ENCODE measurements at regions not wholly inside any gene's neighbourhood (a gene's known extent, or its start where the extent isn't known, plus 50 kb on each side); places are given as distances from the start of the nearest gene placed in this dataset.
A peak's percentile ranks its signal among the peaks of the same experiment; 100 is the strongest.

GRCh38 chr5:51895834-51896233, 512.6 kb downstream of the ISL1 start:
- no peak overlapping the region for H3K4me3 ChIP-seq (ENCODE audit: control insufficient read depth in 1 of 7, extremely low read depth in 1 of 7, insufficient read depth in 4 of 7, low read depth in 2 of 7, low read length in 6 of 7)
- H3K27ac ChIP-seq (ENCODE audit: insufficient read depth in 1 of 2, low read depth in 1 of 2, low read length in 2 of 2, poor library complexity in 1 of 2, severe bottlenecking in 2 of 2) = no peak overlapping the region
- no peaks in the 10 kb centered on the region for H3K36me3 ChIP-seq (ENCODE audit: control insufficient read depth in 4 of 4, insufficient read depth in 4 of 4, low read length in 3 of 4)
- H3K9me3 ChIP-seq (ENCODE audit: control extremely low read depth in 1 of 5, control insufficient read depth in 4 of 5, insufficient read depth in 2 of 5, low read depth in 1 of 5, low read length in 4 of 5) = no peaks in the 10 kb centered on the region
- H3K27me3 ChIP-seq (replicated peaks in 2 of 5; ENCODE audit: control insufficient read depth in 4 of 5, insufficient read depth in 5 of 5, low read length in 4 of 5) = no peaks in the 10 kb centered on the region
- DNase-seq = no peak
- CTCF ChIA-PET = no interaction called here
- H3K4me1 ChIP-seq (ENCODE audit: control extremely low read depth in 1 of 4, control insufficient read depth in 4 of 4, insufficient read depth in 4 of 4, low read length in 3 of 4) = no peaks in the 10 kb centered on the region
- POLR2A ChIA-PET = no interaction called here

- CTCF ChIA-PET = no interaction called here
- H3K9me3 ChIP-seq (ENCODE audit: control extremely low read depth in 1 of 5, control insufficient read depth in 4 of 5, insufficient read depth in 2 of 5, low read depth in 1 of 5, low read length in 4 of 5) = no peaks in the 10 kb centered on the region
- no peak overlapping the region for H3K4me3 ChIP-seq (ENCODE audit: control insufficient read depth in 1 of 7, extremely low read depth in 1 of 7, insufficient read depth in 4 of 7, low read depth in 2 of 7, low read length in 6 of 7)
- no peaks in the 10 kb centered on the region for H3K4me1 ChIP-seq (ENCODE audit: control extremely low read depth in 1 of 4, control insufficient read depth in 4 of 4, insufficient read depth in 4 of 4, low read length in 3 of 4)
- no peak overlapping the region for H3K27ac ChIP-seq (ENCODE audit: insufficient read depth in 1 of 2, low read depth in 1 of 2, low read length in 2 of 2, poor library complexity in 1 of 2, severe bottlenecking in 2 of 2)
- POLR2A ChIA-PET = no interaction called here
- no peaks in the 10 kb centered on the region for H3K36me3 ChIP-seq (ENCODE audit: control insufficient read depth in 4 of 4, insufficient read depth in 4 of 4, low read length in 3 of 4)
- no peaks in the 10 kb centered on the region for H3K27me3 ChIP-seq (replicated peaks in 2 of 5; ENCODE audit: control insufficient read depth in 4 of 5, insufficient read depth in 5 of 5, low read length in 4 of 5)
- no peak for DNase-seq
Observed at GRCh38 chr5:51902512-51902911, 519.3 kb downstream of the ISL1 start.

- Histone ChIP-seq H3K27me3 (replicated peaks in 2 of 5; ENCODE audit: control insufficient read depth in 4 of 5, insufficient read depth in 5 of 5, low read length in 4 of 5) (no peaks in the 10 kb centered on the region), H3K36me3 (ENCODE audit: control insufficient read depth in 4 of 4, insufficient read depth in 4 of 4, low read length in 3 of 4) (no peaks in the 10 kb centered on the region), H3K9me3 (ENCODE audit: control extremely low read depth in 1 of 5, control insufficient read depth in 4 of 5, insufficient read depth in 2 of 5, low read depth in 1 of 5, low read length in 4 of 5) (no peaks in the 10 kb centered on the region), H3K27ac (ENCODE audit: insufficient read depth in 1 of 2, low read depth in 1 of 2, low read length in 2 of 2, poor library complexity in 1 of 2, severe bottlenecking in 2 of 2) (no peak overlapping the region), H3K4me1 (ENCODE audit: control extremely low read depth in 1 of 4, control insufficient read depth in 4 of 4, insufficient read depth in 4 of 4, low read length in 3 of 4) (no peaks in the 10 kb centered on the region), H3K4me3 (ENCODE audit: control insufficient read depth in 1 of 7, extremely low read depth in 1 of 7, insufficient read depth in 4 of 7, low read depth in 2 of 7, low read length in 6 of 7) (no peak overlapping the region)
- peak in 1 of 3 donors; percentile 8 for DNase-seq
- CTCF ChIA-PET = no interaction called here
- POLR2A ChIA-PET = no interaction called here
Observed at GRCh38 chr5:51908215-51908614, 525.0 kb downstream of the ISL1 start.

- CTCF ChIA-PET = no interaction called here
- DNase-seq = no peak
- WGBS (ENCODE audit: insufficient coverage) = 95% methylated on average over 2 of the region's 3 CpGs
- Histone ChIP-seq H3K9me3 (ENCODE audit: control extremely low read depth in 1 of 5, control insufficient read depth in 4 of 5, insufficient read depth in 2 of 5, low read depth in 1 of 5, low read length in 4 of 5) (peaks cover 0 to 9% (median 6%) of the 10 kb centered on the region in 5 experiments), H3K27ac (ENCODE audit: insufficient read depth in 1 of 2, low read depth in 1 of 2, low read length in 2 of 2, poor library complexity in 1 of 2, severe bottlenecking in 2 of 2) (no peak overlapping the region), H3K36me3 (ENCODE audit: control insufficient read depth in 4 of 4, insufficient read depth in 4 of 4, low read length in 3 of 4) (no peaks in the 10 kb centered on the region), H3K27me3 (replicated peaks in 2 of 5; ENCODE audit: control insufficient read depth in 4 of 5, insufficient read depth in 5 of 5, low read length in 4 of 5) (no peaks in the 10 kb centered on the region), H3K4me3 (ENCODE audit: control insufficient read depth in 1 of 7, extremely low read depth in 1 of 7, insufficient read depth in 4 of 7, low read depth in 2 of 7, low read length in 6 of 7) (no peak overlapping the region), H3K4me1 (ENCODE audit: control extremely low read depth in 1 of 4, control insufficient read depth in 4 of 4, insufficient read depth in 4 of 4, low read length in 3 of 4) (no peaks in the 10 kb centered on the region)
- POLR2A ChIA-PET = no interaction called here
Observed at GRCh38 chr5:51944500-51945125, 561.4 kb downstream of the ISL1 start.

GRCh38 chr5:51958473-51958872, 575.2 kb downstream of the ISL1 start:
- Histone ChIP-seq H3K4me3 (ENCODE audit: control insufficient read depth in 1 of 7, extremely low read depth in 1 of 7, insufficient read depth in 4 of 7, low read depth in 2 of 7, low read length in 6 of 7) (no peak overlapping the region), H3K27me3 (replicated peaks in 2 of 5; ENCODE audit: control insufficient read depth in 4 of 5, insufficient read depth in 5 of 5, low read length in 4 of 5) (no peaks in the 10 kb centered on the region), H3K27ac (ENCODE audit: insufficient read depth in 1 of 2, low read depth in 1 of 2, low read length in 2 of 2, poor library complexity in 1 of 2, severe bottlenecking in 2 of 2) (no peak overlapping the region), H3K9me3 (ENCODE audit: control extremely low read depth in 1 of 5, control insufficient read depth in 4 of 5, insufficient read depth in 2 of 5, low read depth in 1 of 5, low read length in 4 of 5) (no peaks in the 10 kb centered on the region), H3K4me1 (ENCODE audit: control extremely low read depth in 1 of 4, control insufficient read depth in 4 of 4, insufficient read depth in 4 of 4, low read length in 3 of 4) (no peaks in the 10 kb centered on the region), H3K36me3 (ENCODE audit: control insufficient read depth in 4 of 4, insufficient read depth in 4 of 4, low read length in 3 of 4) (no peaks in the 10 kb centered on the region)
- CTCF ChIA-PET = no interaction called here
- WGBS (ENCODE audit: insufficient coverage) = no CpG with 5 or more reads among the region's 1 CpG
- DNase-seq = no peak
- POLR2A ChIA-PET = no interaction called here

DNA sequence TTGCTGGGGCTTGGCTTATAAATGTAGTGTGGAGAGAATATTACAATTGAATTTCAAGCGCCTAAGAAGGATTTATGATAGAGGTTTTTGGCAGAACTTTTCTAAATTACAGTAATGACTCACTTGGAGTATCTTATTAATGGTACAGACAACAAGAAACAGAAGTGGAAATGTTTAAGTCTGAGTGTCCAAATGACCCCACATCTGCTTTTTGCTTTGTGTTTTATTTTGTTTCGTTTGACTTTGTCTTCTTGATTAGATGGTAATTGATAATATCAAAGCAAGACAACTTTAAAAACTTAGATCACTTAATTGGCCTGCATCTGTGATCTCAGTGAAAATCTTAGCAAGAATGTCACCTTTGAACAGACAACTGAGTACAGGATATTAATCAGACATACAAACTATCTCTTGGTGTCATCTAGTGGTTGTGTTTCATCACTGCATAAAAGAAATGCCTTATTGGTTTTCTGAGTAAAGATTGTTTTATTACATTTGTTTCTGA, 577.4 kb downstream of the ISL1 start:
- WGBS (ENCODE audit: insufficient coverage) = 89% methylated on average over 1 of the region's 2 CpGs
- no peak for DNase-seq

GRCh38 chr5:51961154-51961562, 577.9 kb downstream of the ISL1 start:
- Histone ChIP-seq H3K27me3 (replicated peaks in 2 of 5; ENCODE audit: control insufficient read depth in 4 of 5, insufficient read depth in 5 of 5, low read length in 4 of 5) (no peaks in the 10 kb centered on the region), H3K4me3 (ENCODE audit: control insufficient read depth in 1 of 7, extremely low read depth in 1 of 7, insufficient read depth in 4 of 7, low read depth in 2 of 7, low read length in 6 of 7) (no peak overlapping the region), H3K4me1 (ENCODE audit: control extremely low read depth in 1 of 4, control insufficient read depth in 4 of 4, insufficient read depth in 4 of 4, low read length in 3 of 4) (no peaks in the 10 kb centered on the region), H3K9me3 (ENCODE audit: control extremely low read depth in 1 of 5, control insufficient read depth in 4 of 5, insufficient read depth in 2 of 5, low read depth in 1 of 5, low read length in 4 of 5) (no peaks in the 10 kb centered on the region), H3K27ac (ENCODE audit: insufficient read depth in 1 of 2, low read depth in 1 of 2, low read length in 2 of 2, poor library complexity in 1 of 2, severe bottlenecking in 2 of 2) (no peak overlapping the region), H3K36me3 (ENCODE audit: control insufficient read depth in 4 of 4, insufficient read depth in 4 of 4, low read length in 3 of 4) (no peaks in the 10 kb centered on the region)
- POLR2A ChIA-PET = no interaction called here
- no peak for DNase-seq
- CTCF ChIA-PET = no interaction called here
- 93% methylated on average over 3 of the region's 4 CpGs for WGBS (ENCODE audit: insufficient coverage)

More for the DNA sequence above, 577.4 kb downstream of the ISL1 start:
- Histone ChIP-seq H3K4me3 (ENCODE audit: control insufficient read depth in 1 of 7, extremely low read depth in 1 of 7, insufficient read depth in 4 of 7, low read depth in 2 of 7, low read length in 6 of 7) (no peak overlapping the region), H3K4me1 (ENCODE audit: control extremely low read depth in 1 of 4, control insufficient read depth in 4 of 4, insufficient read depth in 4 of 4, low read length in 3 of 4) (no peaks in the 10 kb centered on the region), H3K27me3 (replicated peaks in 2 of 5; ENCODE audit: control insufficient read depth in 4 of 5, insufficient read depth in 5 of 5, low read length in 4 of 5) (no peaks in the 10 kb centered on the region), H3K27ac (ENCODE audit: insufficient read depth in 1 of 2, low read depth in 1 of 2, low read length in 2 of 2, poor library complexity in 1 of 2, severe bottlenecking in 2 of 2) (no peak overlapping the region), H3K9me3 (ENCODE audit: control extremely low read depth in 1 of 5, control insufficient read depth in 4 of 5, insufficient read depth in 2 of 5, low read depth in 1 of 5, low read length in 4 of 5) (no peaks in the 10 kb centered on the region), H3K36me3 (ENCODE audit: control insufficient read depth in 4 of 4, insufficient read depth in 4 of 4, low read length in 3 of 4) (no peaks in the 10 kb centered on the region)
- ChIA-PET POLR2A (no interaction called here), CTCF (no interaction called here)
